ENCODE measurements at regions not wholly inside any gene's neighbourhood (a gene's known extent, or its start where the extent isn't known, plus 50 kb on each side); places are given as distances from the start of the nearest gene placed in this dataset.
"Not testable (repeated sequence)": the region's sequence is repeated elsewhere in the genome, so short reads cannot be mapped to it uniquely, and the experiment has no call there.

DNA sequence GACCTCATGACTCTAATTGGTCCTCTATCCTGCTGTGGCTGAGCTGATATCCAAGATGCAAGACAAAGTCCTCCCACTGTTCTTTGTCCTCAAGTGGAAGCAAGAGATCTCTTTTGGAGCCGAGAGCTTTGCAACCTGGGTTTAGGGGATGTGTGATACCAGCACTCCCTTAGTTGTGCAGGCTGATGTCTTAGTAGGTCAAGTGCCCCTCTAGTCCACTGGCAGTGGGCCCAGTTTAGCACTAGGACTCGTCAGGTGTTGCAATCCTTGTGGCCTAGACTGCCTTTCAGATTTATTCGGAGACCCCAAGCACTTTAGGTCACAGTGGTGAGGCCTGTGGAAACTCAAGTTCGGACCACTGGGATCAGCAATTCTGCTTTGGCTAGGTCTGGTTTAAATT lies 64.0 kb downstream of the GPRASP3 start:
- no peak for DNase-seq (ENCODE audit: low spot score)

- DNase-seq (ENCODE audit: low spot score) = no peak
Measured at GRCh38 chrX:102787283-102787682, 66.7 kb downstream of the GPRASP3 start.

DNA sequence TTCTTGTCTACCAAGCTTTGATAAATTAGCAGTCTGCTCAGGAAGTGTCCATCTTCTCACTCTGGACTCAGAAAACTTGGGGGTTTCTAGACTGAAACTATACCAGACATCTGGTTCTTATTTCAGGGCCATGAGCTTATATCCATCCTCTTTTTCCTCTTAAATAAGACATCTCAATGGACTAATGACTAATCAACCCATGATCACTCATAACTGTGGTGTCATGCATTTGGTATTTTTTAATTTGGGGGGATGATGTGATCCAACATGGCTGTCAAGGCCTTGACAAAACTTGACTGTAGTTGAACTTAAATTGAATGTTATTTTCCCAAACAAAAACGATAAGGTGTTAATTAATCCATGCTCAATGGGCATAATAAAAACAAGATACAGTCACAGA lies 87.8 kb downstream of the GPRASP3 start:
- no peak for DNase-seq (ENCODE audit: low spot score)

GRCh38 chrX:102818269-102818668 lies 97.7 kb downstream of the GPRASP3 start:
- not testable (repeated sequence) for DNase-seq (ENCODE audit: low spot score)

GRCh38 chrX:102832661-102833060 lies 104.4 kb upstream of the RAB40AL start:
- peak; percentile 31 for DNase-seq (ENCODE audit: low spot score)

- no peak for DNase-seq (ENCODE audit: low spot score)
Measured at GRCh38 chrX:102833136-102833535, 103.9 kb upstream of the RAB40AL start.

- DNase-seq (ENCODE audit: low spot score) = peak; percentile 12
Measured at GRCh38 chrX:102835504-102836146, 101.4 kb upstream of the RAB40AL start.

GRCh38 chrX:102837847-102838246 lies 99.2 kb upstream of the RAB40AL start:
- DNase-seq (ENCODE audit: low spot score) = peak; percentile 4

- peak; percentile 4 for DNase-seq (ENCODE audit: low spot score)
Measured at GRCh38 chrX:102840871-102841705, 96.0 kb upstream of the RAB40AL start.

GRCh38 chrX:102841706-102842003 lies 95.4 kb upstream of the RAB40AL start:
- DNase-seq (ENCODE audit: low spot score) = no peak

- DNase-seq (ENCODE audit: low spot score) = no peak
Measured at GRCh38 chrX:102845020-102845419, 92.1 kb upstream of the RAB40AL start.

DNA sequence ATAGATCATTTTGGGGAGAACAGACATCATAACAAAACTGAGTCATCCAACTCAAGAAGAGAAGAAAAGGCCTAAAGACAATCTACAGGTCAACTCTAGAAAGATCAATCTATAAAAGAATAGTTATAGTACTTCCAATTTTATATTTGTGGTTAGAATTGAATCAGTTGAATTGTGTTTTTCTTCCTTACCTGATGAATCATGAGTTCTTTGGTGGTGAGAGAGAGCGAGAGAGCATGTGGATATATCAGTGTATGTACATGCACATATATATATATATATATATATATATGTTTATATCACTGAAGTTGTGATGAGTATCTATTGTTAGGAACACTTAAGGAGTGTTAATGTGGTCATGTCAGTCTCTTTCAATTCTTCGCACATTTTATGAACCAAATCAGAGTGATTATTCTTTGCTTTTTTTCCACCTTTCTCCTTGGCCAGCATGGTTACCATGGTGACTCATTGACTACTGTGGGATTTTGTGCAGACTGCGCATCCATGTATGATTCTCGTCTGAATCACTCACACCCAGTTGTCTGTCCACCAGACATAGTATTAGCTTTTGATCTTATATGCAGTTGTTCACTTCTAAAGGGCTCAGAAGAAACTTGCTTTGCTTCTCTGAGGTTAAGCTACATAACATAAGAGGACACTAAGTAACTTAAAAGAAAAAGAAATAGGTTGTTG lies 90.4 kb upstream of the RAB40AL start:
- no peak for DNase-seq (ENCODE audit: low spot score)

- no peak for DNase-seq (ENCODE audit: low spot score)
Measured at GRCh38 chrX:102847362-102847761, 89.7 kb upstream of the RAB40AL start.

DNA sequence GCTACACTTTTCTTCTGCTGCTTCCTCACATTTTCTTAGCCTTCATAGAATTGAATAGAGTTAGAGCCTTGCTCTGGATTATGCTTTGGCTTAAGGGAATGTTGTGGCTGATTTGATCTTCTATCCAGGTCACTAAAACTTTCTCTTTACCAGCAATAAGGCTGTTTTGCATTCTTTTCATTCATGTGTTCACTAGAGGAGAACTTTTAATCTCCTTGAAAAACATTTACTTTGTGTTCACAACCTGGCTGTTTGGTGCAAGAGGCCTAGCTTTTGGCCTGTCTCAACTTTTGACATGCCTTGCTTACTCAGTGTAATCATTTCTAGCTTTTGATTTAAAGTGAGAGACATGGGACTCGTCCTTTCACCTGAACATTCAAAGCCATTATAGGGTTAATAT lies 87.7 kb upstream of the RAB40AL start:
- no peak for DNase-seq (ENCODE audit: low spot score)

GRCh38 chrX:102858826-102859549 lies 78.1 kb upstream of the RAB40AL start:
- not testable (repeated sequence) for DNase-seq (ENCODE audit: low spot score)

- no peak for DNase-seq (ENCODE audit: low spot score)
Measured at GRCh38 chrX:102859550-102859871, 77.6 kb upstream of the RAB40AL start.

- DNase-seq (ENCODE audit: low spot score) = no peak
Measured at GRCh38 chrX:102860235-102860634, 76.8 kb upstream of the RAB40AL start.

DNA sequence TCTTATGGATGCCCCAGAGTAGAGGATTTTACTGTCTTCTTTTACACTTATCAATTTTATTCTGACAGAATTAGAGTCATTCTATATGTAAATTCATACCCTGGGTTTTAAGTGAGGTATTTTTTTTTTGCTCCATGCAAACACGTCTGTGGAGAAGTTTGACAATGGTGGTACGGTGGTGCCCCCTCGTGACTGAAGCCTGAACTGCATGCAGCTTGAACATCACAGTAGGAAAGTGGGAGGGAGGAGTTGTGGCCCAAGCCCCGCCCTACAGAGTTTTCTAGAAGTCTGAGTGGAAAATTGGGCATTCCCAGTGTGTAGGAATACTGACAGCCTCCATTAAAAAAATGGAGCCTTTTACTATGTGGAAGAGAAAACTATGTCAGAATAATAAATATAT lies 73.3 kb upstream of the RAB40AL start:
- peak; percentile 77 for DNase-seq (ENCODE audit: low spot score)

DNA sequence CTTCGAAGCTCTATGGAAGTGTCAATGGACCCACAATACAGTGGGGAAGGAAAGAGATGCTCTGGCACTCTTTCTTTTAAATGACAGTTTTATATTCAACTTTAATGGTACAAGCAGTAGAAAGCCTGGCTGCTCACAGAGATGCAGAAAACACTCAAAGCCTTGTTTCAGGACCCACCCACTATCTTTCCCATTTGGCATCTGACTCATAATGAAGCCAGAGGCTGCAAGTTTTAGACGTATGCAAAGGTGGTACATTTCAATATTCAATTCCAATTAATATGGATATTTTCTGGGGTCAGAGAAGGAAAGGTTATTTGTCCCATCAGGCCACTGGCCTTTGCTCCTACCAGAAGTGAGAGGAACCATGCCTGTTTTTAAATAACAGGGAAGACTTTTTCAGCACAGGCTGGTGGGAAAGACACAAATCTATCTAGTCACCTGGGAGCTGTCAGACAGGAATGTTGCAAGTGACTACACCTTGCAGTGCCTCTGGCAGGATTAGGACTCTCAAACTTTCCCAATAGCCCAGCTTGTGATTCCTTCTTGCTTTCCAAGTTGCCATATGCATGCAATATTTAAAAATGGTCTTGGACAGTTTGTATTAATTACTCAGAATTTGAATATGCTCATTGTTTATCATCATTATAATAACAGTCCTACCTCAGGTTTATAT lies 70.0 kb upstream of the RAB40AL start:
- DNase-seq (ENCODE audit: low spot score) = no peak

DNA sequence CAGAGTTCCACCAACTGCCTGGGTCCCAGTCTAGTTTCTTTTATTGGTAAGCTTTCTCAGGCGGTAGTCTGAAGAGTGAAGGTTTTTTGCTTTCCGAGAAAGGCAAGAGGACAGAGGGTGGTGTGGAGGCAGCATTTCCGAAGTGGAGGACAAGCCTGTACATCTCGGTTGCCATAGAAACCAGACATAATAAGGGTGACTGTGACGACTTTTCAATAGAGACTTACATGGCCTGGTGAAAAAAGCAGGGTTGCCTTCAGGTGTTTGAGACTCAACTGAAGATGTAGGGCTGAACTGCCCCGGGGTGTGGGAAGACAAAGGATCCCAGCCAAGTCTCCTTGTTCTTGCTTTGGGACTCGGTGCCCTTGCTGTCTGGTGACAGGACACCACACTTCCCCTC lies 53.6 kb upstream of the RAB40AL start:
- DNase-seq (ENCODE audit: low spot score) = no peak
